Prostate gland (tissue), 2 donors: ENCODE measurements at regions not wholly inside any gene's neighbourhood (a gene's known extent, or its start where the extent isn't known, plus 50 kb on each side); places are given as distances from the start of the nearest gene placed in this dataset.

Experiments
- DNase-seq: peaks from one replicate; pipeline ENCODE4 v3.0.0-alpha.2; 2019; ENCODE audit warnings: low spot score
- H3K27ac ChIP-seq, 2 donors: fragments of 200-600 bp; sonication (generic); 2 replicates each; pipeline ENCODE4 v1.5.1; 2017 to 2019
- H3K27me3 ChIP-seq: fragments of 200-600 bp; sonication (generic); replicated peaks from 2 replicates; pipeline ENCODE4 v1.5.1; 2019; ENCODE audit not compliant: insufficient read depth
- H3K36me3 ChIP-seq, 2 donors: fragments of 200-600 bp; sonication (generic); 1 replicate in 1 of 2; 2 replicates in 1 of 2; pipeline versions ENCODE4 v1.5.1 to v1.8.1; 2017 to 2019
- H3K4me1 ChIP-seq: fragments of 200-600 bp; sonication (generic); replicated peaks from 2 replicates; pipeline ENCODE4 v1.5.1; 2019
- H3K4me3 ChIP-seq, 2 donors: fragments of 200-600 bp; sonication (generic); 2 replicates each; pipeline ENCODE4 v1.5.1; 2017 to 2019
- H3K9me3 ChIP-seq: fragments of 200-600 bp; sonication (generic); 2 replicates; pipeline ENCODE4 v1.5.1; 2017
- CTCF ChIP-seq, 4 experiments: fragments of 200-600 bp in 2 of 4; fragments of 450-650 bp in 2 of 4; sonication (generic) in 2 of 4; IDR thresholded peaks; 1 replicate in 3 of 4; 2 replicates in 1 of 4; pipeline ENCODE4 v1.5.1; 2016 to 2019; ENCODE audit warnings: antibody characterized with exemption in 4 of 4, mild to moderate bottlenecking in 2 of 4, moderate library complexity in 2 of 4
- POLR2A ChIP-seq: fragments of 450-650 bp; IDR thresholded peaks from one replicate; pipeline ENCODE4 v1.6.1; 2016; ENCODE audit warnings: antibody characterized with exemption, mild to moderate bottlenecking
- POLR2AphosphoS5 ChIP-seq: sonication (generic); formaldehyde crosslinking; IDR thresholded peaks from one replicate; pipeline ENCODE4 v1.6.1; 2017; ENCODE audit warnings: antibody characterized with exemption
- WGBS: methylation state at CpG from one replicate; pipeline ENCODE4 v1.1.5; 2018; 5-methylcytosine and 5-hydroxymethylcytosine counted together
- intact Hi-C: fragments of 100-400 bp; cut with DNase I; formaldehyde crosslinking; loops from one replicate; pipeline ENCODE4 v1.14.2; 2022

- H3K4me1 ChIP-seq, result no peaks in the 10 kb centered on the region
- no peaks in the 10 kb centered on the region for H3K27me3 ChIP-seq
- WGBS, result 22% methylated on average over 2 of the region's 2 CpGs
- no peak overlapping the region for H3K27ac ChIP-seq
- DNase-seq, result no peak
- intact Hi-C loops, result no loop called here
- no peaks in the 10 kb centered on the region for H3K9me3 ChIP-seq
- H3K36me3 ChIP-seq, result no peaks in the 10 kb centered on the region
- TF ChIP-seq CTCF (IDR thresholded peaks at IDR 0.05), result no peak
- no peak for TF ChIP-seq POLR2A
- no peak for TF ChIP-seq POLR2AphosphoS5
- H3K4me3 ChIP-seq, result no peak overlapping the region
Measured at GRCh38 chr15:56835718-56836171, 82.7 kb upstream of the TCF12 start.

GRCh38 chr15:56832125-56832524, 86.3 kb upstream of the TCF12 start:
- no peak for TF ChIP-seq CTCF (IDR thresholded peaks at IDR 0.05)
- peak; percentile 90 for TF ChIP-seq POLR2AphosphoS5
- 15% methylated on average over 5 of the region's 5 CpGs for WGBS
- no peaks in the 10 kb centered on the region for H3K4me1 ChIP-seq

GRCh38 chr15:56831467-56832005, 86.9 kb upstream of the TCF12 start:
- intact Hi-C loops, result no loop called here
- Histone ChIP-seq H3K27ac (peak overlapping the region; percentile 36 to 62), H3K36me3 (no peaks in the 10 kb centered on the region), H3K4me3 (no peak overlapping the region), H3K9me3 (no peaks in the 10 kb centered on the region), H3K27me3 (no peaks in the 10 kb centered on the region), H3K4me1 (no peaks in the 10 kb centered on the region)
- DNase-seq, result no peak
- no peak for TF ChIP-seq CTCF (IDR thresholded peaks at IDR 0.05)
- TF ChIP-seq POLR2AphosphoS5, result no peak
- TF ChIP-seq POLR2A, result no peak
- 67% methylated on average over 3 of the region's 3 CpGs for WGBS

More at GRCh38 chr15:56832125-56832524, 86.3 kb upstream of the TCF12 start:
- H3K27ac ChIP-seq, result peak overlapping the region; percentile 36 to 62
- no peaks in the 10 kb centered on the region for H3K27me3 ChIP-seq
- no peaks in the 10 kb centered on the region for H3K36me3 ChIP-seq
- H3K9me3 ChIP-seq, result no peaks in the 10 kb centered on the region
- intact Hi-C loops, result no loop called here
- H3K4me3 ChIP-seq, result no peak overlapping the region
- DNase-seq, result peak; percentile 91

GRCh38 chr15:56824175-56824574, 90.9 kb upstream of the ZNF280D start:
- H3K4me3 ChIP-seq, result no peak overlapping the region
- H3K9me3 ChIP-seq, result no peaks in the 10 kb centered on the region
- no peak overlapping the region for H3K27ac ChIP-seq
- intact Hi-C loops, result loop anchor here (5.0 kb wide), 1 partner anchor 93 kb away; the partner anchor contains the start of gene TCF12
- TF ChIP-seq CTCF (IDR thresholded peaks at IDR 0.05), result no peak
- no peak for TF ChIP-seq POLR2AphosphoS5
- no peaks in the 10 kb centered on the region for H3K36me3 ChIP-seq
- no peaks in the 10 kb centered on the region for H3K27me3 ChIP-seq
- WGBS, result 96% methylated on average over 2 of the region's 2 CpGs
- DNase-seq, result no peak
- no peaks in the 10 kb centered on the region for H3K4me1 ChIP-seq

GRCh38 chr15:56821721-56822425, 88.6 kb upstream of the ZNF280D start:
- Histone ChIP-seq H3K27me3 (no peaks in the 10 kb centered on the region), H3K36me3 (no peaks in the 10 kb centered on the region), H3K9me3 (no peaks in the 10 kb centered on the region), H3K4me1 (no peaks in the 10 kb centered on the region), H3K27ac (no peak overlapping the region), H3K4me3 (no peak overlapping the region)
- TF ChIP-seq POLR2A (no peak), CTCF (IDR thresholded peaks at IDR 0.05) (peak; percentile 19 to 80 (median 59)), POLR2AphosphoS5 (peak; percentile 20)
- 40% methylated on average over 3 of the region's 3 CpGs for WGBS
- intact Hi-C loops, result loop anchor here (5.0 kb wide), 1 partner anchor 95 kb away; the partner anchor contains the start of gene TCF12
- DNase-seq, result peak; percentile 45
